GM19193 (cell line): ENCODE measurements at regions not wholly inside any gene's neighbourhood (a gene's known extent, or its start where the extent isn't known, plus 50 kb on each side); places are given as distances from the start of the nearest gene placed in this dataset.

Source experiments
- POLR2A ChIP-seq: IDR thresholded peaks from 4 replicates; pipeline ENCODE4 v1.6.1; 2011; ENCODE audit not compliant: insufficient read depth, insufficient read length; ENCODE audit errors: extremely low read depth

DNA sequence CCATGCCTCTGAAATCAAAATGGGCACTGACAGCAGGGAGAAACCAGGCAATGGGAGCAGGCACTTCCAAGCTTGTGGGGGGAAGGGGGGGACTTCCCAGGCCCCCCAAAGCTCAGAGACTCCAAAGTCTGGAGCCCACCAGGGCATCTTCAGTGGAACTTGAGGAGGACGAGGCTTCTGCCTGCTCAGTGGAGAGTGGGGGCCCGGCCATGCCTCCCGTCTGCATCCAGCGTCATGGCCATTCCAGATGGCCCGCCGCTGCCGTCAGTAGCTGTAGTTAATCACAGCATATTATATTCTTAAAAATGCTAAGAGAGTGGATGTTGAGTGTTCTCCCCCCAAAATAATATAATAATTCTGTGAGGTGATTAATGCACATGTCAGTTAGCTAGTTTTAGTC is 315.2 kb downstream of the KCNJ2 start:
- TF ChIP-seq POLR2A, result no peak

- no peak for TF ChIP-seq POLR2A
Measured at GRCh38 chr17:70492368-70492767, 323.0 kb downstream of the KCNJ2 start.

DNA sequence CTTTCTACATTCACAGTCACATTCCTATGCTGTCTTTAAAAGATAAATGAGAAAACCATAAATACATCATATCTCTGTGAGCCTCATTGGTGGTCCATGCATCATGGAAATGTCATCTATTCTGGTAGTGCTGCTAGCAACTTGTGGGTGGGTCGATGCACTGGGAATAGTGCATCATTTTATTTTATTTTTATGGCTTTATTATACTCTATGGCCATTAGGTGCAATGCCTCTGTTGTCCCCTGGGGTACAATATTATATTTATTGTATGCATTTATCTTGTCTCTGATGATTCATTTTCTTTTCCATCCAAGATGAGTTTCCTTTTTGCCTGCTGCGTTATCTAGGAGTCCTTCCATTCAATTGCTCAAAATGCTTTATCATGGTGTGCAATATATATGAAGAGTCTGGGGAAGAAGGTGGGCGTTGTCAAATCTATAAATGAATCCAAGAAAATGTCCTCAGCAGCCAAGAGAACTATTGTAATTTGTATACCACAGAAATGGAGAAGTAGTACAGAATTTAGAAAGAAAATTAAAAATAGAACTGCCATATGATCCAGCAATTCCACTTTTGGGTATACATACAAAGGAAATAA is 324.0 kb downstream of the KCNJ2 start:
- no peak for TF ChIP-seq POLR2A

DNA sequence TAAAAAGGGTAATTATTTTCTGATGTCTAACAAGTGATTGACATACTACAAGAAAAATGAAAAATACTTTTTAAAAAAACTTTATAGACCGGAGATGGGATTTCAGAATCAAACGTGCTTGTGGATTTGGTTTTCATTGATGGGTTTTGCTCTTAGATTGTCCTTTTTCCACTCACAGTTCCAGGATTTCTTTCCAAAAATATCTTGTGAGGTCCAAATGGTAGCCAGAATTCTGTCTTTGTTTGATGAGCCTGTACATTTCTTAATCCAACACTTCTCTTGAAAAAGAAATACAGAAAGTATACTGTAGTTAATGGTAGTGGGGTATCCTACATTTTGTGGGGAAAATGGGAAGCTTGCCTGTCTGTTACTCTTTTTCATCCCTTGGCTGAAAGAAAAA is 329.3 kb downstream of the KCNJ2 start:
- TF ChIP-seq POLR2A, result no peak

DNA sequence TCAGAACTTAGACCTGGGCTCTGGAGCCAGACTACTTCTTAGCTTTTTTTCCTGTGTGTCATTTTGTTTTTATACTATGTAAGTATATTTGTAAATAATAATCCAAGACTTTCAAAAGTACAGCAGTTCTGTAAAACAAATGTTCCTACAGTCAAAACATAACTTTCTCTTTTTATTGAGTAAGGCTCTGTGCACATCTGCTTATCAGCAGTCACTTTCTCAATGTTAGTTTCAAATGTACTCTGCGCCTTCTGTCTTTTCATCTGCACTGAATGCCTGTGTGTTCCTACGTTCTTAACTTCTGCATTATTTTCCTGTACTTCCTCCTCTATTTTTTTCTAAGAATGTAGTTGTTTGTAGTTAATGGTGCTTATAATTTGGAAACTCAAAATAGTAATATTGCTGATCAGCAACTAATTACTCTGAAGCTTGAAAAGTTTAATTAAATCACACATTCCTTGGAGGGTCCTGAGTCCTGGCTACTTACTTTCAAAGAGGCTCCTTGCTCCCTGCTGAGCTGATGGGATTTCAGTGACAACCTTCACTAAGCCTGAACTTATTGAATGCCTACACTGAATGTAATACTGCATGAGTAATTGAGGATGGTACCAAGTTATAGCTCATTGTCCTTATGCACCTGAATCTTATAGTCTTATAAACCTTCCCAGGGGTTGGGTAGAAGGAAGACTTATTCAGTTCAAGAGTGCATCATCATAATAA is 329.9 kb downstream of the KCNJ2 start:
- TF ChIP-seq POLR2A, result no peak

- no peak for TF ChIP-seq POLR2A
Measured at GRCh38 chr17:70503449-70503848, 334.1 kb downstream of the KCNJ2 start.

DNA sequence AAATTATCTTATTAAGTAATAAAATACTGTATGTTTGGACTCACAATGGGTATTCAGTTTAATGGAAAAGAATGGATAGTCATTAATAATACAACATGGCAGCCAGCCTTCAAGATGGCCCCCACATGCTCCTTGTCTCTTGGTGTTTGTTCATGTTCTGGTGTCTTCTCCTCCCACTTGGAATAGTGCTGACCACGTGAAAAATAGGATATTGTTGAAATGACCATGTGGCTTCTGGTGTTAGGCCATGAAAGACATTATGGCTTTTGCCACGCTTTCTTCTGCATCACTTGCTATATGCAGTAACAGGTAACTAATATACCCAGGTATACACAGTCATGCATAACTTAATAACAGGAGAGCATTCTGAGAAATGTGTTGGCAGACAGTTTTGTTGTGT is 341.0 kb downstream of the KCNJ2 start:
- TF ChIP-seq POLR2A, result no peak

GRCh38 chr17:70517816-70518215 is 348.5 kb downstream of the KCNJ2 start:
- no peak for TF ChIP-seq POLR2A

DNA sequence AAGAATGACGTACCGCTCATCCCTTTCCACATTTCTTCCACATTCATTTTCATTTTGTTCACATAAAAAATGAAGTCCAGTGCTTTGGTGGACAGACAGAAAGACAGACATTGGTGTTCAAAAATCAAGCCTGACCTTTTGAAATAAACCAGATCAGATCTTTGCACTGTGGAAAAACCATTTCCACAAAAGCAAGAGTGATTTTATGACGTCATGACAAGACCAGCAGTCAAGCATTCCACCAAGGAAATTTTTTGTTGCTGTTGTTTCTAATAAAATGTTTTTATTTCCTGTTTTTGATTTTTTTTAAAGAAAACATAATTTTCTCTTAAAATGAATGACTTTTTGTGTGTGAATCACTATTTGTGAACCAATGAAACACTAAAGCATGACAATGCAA is 350.0 kb downstream of the KCNJ2 start:
- no peak for TF ChIP-seq POLR2A

- TF ChIP-seq POLR2A, result no peak
Measured at GRCh38 chr17:70520447-70520846, 351.1 kb downstream of the KCNJ2 start.

DNA sequence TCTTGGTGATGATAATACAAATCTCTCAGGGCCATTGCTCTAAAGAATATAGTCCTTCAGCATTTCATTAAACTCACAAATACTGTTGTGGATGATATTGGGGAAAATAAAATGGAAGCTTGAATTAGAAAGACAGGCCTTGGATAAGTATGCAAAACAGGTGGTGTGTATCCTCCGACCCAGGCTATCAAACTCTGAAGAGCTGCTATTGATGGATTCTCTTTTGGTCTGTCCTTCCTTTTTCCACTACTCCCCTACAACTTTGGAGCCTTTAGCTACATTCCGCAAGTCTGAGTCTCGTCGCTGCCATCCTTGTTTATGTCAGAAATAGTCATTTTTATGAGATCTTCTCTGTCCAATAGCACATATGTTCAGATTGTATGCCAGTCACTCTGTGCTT is 351.6 kb downstream of the KCNJ2 start:
- TF ChIP-seq POLR2A, result no peak

DNA sequence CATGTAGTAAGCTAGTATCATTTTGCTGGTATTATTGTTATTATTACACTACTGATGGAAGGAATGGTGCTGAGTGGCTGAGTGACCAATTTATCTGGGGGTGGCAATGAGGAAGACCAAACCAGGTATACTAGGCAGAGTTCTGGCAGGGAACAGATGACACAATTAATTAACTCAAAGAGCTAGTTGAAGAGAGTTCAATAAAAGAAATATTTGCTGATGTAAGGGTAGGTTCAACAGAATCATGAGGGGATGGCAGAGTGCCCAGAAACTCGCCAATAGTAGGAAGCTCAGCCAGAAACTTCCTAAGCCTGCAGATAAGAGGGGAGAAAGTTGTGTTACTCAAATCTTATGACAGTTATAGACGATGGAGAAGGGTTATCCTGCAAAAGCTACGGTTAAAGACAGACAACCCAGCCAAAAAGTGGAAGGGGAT is 352.5 kb downstream of the KCNJ2 start:
- no peak for TF ChIP-seq POLR2A

DNA sequence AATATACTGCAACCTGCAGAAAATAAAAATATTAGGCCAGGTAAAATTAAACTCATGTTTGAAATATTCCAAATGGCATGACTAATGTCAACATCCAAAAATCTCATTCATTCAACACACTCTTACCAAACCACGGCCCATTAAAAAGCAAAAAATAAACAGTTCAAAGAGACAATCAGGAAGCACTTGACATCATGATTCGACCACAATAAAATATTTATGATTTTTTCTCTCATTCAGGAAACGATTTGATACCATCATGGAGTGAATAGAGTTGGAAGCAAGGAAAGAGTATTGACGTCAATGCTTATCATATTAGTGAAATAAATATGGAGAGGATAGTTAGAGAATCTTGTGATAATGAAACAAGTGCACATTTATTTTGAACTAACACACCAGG is 354.1 kb downstream of the KCNJ2 start:
- no peak for TF ChIP-seq POLR2A

DNA sequence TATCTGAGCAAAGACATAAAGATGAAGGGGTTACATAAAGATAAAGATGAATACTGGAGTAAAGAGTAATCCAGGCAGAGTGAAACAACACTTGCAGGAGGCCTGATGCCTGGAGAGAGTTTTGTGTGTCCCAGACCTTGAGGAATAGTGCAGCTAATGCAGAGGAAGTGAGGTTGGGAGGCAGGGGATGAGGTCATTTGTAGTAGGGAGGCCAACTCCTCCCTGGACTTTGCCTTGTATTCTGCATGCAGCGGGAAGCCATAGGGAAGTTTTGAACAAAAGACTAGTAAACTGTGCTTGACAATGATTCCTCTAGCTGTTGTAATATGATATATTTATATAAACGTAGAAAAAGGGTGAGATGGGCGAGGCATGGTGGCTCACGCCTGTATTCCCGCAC is 356.6 kb downstream of the KCNJ2 start:
- TF ChIP-seq POLR2A, result no peak

- no peak for TF ChIP-seq POLR2A
Measured at GRCh38 chr17:70527364-70527888, 358.1 kb downstream of the KCNJ2 start.

DNA sequence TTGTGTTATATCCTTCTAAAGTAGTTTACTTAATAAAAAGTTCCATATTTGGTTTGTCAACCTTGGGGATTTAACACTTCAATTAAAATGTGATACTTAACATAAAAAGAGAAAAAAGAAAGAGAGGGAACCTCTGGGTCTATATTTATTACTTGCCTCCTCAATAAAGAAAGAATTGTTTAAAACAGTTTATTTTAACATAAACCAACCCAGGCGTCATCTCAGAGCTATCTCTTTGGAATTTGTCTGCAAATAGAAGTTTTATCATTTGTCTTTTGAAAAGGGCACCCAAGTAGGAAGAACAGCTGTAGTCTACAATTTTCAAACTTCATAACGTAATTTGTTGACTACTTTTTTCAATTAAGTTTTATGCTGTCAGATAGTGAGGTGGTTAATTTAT is 364.1 kb downstream of the KCNJ2 start:
- TF ChIP-seq POLR2A, result no peak
